ENCODE measurements at regions not wholly inside any gene's neighbourhood (a gene's known extent, or its start where the extent isn't known, plus 50 kb on each side); places are given as distances from the start of the nearest gene placed in this dataset.

DNA sequence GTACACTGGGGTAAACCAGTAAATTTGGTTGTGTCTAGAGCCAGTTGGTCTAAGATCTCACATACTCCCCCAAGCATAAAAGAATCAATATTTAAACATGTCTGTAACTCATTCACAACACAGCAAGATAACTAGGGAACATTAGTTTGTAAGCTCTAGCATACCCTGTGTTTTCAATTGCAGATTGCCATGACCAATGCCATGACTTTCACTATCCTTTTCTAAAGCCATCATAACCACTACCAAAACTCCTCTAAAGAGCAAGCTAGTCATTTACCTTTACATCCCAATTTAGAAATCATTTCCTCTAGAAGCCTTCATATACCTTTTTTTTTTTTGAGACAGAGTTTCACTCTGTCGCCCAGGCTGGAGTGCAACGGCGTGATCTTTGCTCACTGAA lies 56.5 kb upstream of the PLA2G4A start:
- in situ Hi-C loops (cut with HindIII; ENCODE audit: extremely low pct_ligation_motif_present, low pct_unique_long_range_greater_than_20kb) = no loop called here

More for the DNA sequence above, 56.5 kb upstream of the PLA2G4A start:
- Histone ChIP-seq H4K20me1 (ENCODE audit: insufficient read depth, low read length) (no peaks in the 10 kb centered on the region), H3K27me3 (ENCODE audit: control insufficient read depth in 1 of 2, insufficient read depth in 2 of 2, low read length in 2 of 2) (no peaks in the 10 kb centered on the region), H3K9ac (ENCODE audit: insufficient read depth, low read depth, low read length) (no peak overlapping the region), H2AFZ (ENCODE audit: low read length) (no peak overlapping the region), H3K9me3 (ENCODE audit: low read length) (no peaks in the 10 kb centered on the region), H3K4me1 (ENCODE audit: insufficient read depth, low read length) (no peaks in the 10 kb centered on the region), H3K27ac (ENCODE audit: extremely low read length, insufficient read depth, low read length) (no peak overlapping the region), H3K4me2 (ENCODE audit: low read depth, low read length) (no peak overlapping the region), H3K79me2 (ENCODE audit: insufficient read depth, low read length) (no peaks in the 10 kb centered on the region), H3K36me3 (replicated peaks in 1 of 2; ENCODE audit: control insufficient read depth in 1 of 2, insufficient read depth in 2 of 2, low read length in 2 of 2) (no peaks in the 10 kb centered on the region), H3K4me3 (replicated peaks in 1 of 3; ENCODE audit: insufficient read depth in 1 of 3, low read depth in 2 of 3, low read length in 3 of 3) (no peak overlapping the region)
- ChIA-PET CTCF (ENCODE audit: low intra/inter-chr PET ratio, low total read pairs) (no interaction called here), POLR2A (no interaction called here)
- ATAC-seq (no peak), DNase-seq (ENCODE audit: low spot score) (no peak), FAIRE-seq (no peak)
- intact Hi-C loops (cut with micrococcal nuclease; ENCODE audit: unreplicated experiment) = no loop called here
- TF ChIP-seq, protein P1, sequence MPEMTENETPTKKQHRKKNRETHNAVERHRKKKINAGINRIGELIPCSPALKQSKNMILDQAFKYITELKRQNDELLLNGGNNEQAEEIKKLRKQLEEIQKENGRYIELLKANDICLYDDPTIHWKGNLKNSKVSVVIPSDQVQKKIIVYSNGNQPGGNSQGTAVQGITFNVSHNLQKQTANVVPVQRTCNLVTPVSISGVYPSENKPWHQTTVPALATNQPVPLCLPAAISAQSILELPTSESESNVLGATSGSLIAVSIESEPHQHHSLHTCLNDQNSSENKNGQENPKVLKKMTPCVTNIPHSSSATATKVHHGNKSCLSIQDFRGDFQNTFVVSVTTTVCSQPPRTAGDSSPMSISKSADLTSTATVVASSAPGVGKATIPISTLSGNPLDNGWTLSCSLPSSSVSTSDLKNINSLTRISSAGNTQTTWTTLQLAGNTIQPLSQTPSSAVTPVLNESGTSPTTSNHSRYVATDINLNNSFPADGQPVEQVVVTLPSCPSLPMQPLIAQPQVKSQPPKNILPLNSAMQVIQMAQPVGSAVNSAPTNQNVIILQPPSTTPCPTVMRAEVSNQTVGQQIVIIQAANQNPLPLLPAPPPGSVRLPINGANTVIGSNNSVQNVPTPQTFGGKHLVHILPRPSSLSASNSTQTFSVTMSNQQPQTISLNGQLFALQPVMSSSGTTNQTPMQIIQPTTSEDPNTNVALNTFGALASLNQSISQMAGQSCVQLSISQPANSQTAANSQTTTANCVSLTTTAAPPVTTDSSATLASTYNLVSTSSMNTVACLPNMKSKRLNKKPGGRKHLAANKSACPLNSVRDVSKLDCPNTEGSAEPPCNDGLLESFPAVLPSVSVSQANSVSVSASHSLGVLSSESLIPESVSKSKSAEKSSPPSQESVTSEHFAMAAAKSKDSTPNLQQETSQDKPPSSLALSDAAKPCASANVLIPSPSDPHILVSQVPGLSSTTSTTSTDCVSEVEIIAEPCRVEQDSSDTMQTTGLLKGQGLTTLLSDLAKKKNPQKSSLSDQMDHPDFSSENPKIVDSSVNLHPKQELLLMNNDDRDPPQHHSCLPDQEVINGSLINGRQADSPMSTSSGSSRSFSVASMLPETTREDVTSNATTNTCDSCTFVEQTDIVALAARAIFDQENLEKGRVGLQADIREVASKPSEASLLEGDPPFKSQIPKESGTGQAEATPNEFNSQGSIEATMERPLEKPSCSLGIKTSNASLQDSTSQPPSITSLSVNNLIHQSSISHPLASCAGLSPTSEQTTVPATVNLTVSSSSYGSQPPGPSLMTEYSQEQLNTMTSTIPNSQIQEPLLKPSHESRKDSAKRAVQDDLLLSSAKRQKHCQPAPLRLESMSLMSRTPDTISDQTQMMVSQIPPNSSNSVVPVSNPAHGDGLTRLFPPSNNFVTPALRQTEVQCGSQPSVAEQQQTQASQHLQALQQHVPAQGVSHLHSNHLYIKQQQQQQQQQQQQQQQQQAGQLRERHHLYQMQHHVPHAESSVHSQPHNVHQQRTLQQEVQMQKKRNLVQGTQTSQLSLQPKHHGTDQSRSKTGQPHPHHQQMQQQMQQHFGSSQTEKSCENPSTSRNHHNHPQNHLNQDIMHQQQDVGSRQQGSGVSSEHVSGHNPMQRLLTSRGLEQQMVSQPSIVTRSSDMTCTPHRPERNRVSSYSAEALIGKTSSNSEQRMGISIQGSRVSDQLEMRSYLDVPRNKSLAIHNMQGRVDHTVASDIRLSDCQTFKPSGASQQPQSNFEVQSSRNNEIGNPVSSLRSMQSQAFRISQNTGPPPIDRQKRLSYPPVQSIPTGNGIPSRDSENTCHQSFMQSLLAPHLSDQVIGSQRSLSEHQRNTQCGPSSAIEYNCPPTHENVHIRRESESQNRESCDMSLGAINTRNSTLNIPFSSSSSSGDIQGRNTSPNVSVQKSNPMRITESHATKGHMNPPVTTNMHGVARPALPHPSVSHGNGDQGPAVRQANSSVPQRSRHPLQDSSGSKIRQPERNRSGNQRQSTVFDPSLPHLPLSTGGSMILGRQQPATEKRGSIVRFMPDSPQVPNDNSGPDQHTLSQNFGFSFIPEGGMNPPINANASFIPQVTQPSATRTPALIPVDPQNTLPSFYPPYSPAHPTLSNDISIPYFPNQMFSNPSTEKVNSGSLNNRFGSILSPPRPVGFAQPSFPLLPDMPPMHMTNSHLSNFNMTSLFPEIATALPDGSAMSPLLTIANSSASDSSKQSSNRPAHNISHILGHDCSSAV (CRISPR knock-in tag; IDR thresholded peaks at IDR 0.05; ENCODE audit: borderline replicate concordance) = no peak
- TF ChIP-seq ZNF550 (CRISPR knock-in tag; IDR thresholded peaks at IDR 0.05; ENCODE audit: borderline replicate concordance) (no peak), ASH2L (IDR thresholded peaks at IDR 0.05; ENCODE audit: insufficient read length, low read depth, low read length) (no peak), ZNF776 (CRISPR knock-in tag; IDR thresholded peaks at IDR 0.05) (no peak), ZNF75D (CRISPR knock-in tag; IDR thresholded peaks at IDR 0.05; ENCODE audit: borderline replicate concordance) (no peak)
- TF ChIP-seq, protein P2, sequence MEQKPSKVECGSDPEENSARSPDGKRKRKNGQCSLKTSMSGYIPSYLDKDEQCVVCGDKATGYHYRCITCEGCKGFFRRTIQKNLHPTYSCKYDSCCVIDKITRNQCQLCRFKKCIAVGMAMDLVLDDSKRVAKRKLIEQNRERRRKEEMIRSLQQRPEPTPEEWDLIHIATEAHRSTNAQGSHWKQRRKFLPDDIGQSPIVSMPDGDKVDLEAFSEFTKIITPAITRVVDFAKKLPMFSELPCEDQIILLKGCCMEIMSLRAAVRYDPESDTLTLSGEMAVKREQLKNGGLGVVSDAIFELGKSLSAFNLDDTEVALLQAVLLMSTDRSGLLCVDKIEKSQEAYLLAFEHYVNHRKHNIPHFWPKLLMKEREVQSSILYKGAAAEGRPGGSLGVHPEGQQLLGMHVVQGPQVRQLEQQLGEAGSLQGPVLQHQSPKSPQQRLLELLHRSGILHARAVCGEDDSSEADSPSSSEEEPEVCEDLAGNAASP (CRISPR knock-in tag; IDR thresholded peaks at IDR 0.05; ENCODE audit: borderline replicate concordance) = no peak
- BruUV-seq (replicated peaks) = no TSS peak
- WGBS (ENCODE audit: low lambda C conversion rate) = 5% methylated on average over 3 of the region's 3 CpGs
